Endodermal cell (in vitro differentiated cells): ENCODE measurements at regions not wholly inside any gene's neighbourhood (a gene's known extent, or its start where the extent isn't known, plus 50 kb on each side); places are given as distances from the start of the nearest gene placed in this dataset.
A peak's percentile ranks its signal among the peaks of the same experiment; 100 is the strongest.

Experiments
- DNase-seq: peaks from one replicate; pipeline ENCODE4 v3.0.0-alpha.2; 2017
- H3K27ac ChIP-seq: 2 replicates; pipeline ENCODE4 v1.5.1; 2013; ENCODE audit warnings: mild to moderate bottlenecking, low read depth, low read length, moderate library complexity
- H3K27me3 ChIP-seq: 2 replicates; pipeline ENCODE4 v1.6.1; 2013; ENCODE audit warnings: mild to moderate bottlenecking, low read length, moderate library complexity; ENCODE audit not compliant: insufficient read depth, control insufficient read depth, poor library complexity, severe bottlenecking
- H3K36me3 ChIP-seq: 2 replicates; pipeline ENCODE4 v1.7.0; 2013; ENCODE audit warnings: mild to moderate bottlenecking, low read length, moderate library complexity; ENCODE audit not compliant: control insufficient read depth, insufficient read depth
- H3K4me1 ChIP-seq: one replicate; pipeline ENCODE4 v1.7.0; 2013; ENCODE audit warnings: low read length; ENCODE audit not compliant: control insufficient read depth, insufficient read depth
- H3K4me3 ChIP-seq: 2 replicates; pipeline ENCODE4 v1.5.1; 2013; ENCODE audit warnings: mild to moderate bottlenecking, low read length, moderate library complexity
- H3K9ac ChIP-seq: 2 replicates; pipeline ENCODE4 v1.6.1; 2013; ENCODE audit warnings: mild to moderate bottlenecking, low read length, moderate library complexity; ENCODE audit not compliant: poor library complexity, severe bottlenecking; ENCODE audit errors: extremely low read depth
- H3K9me3 ChIP-seq: 2 replicates; pipeline ENCODE4 v1.6.1; 2013; ENCODE audit warnings: mild to moderate bottlenecking, low read length, moderate library complexity; ENCODE audit not compliant: control insufficient read depth
- H3K27ac Mint-ChIP-seq: 2 replicates; pipeline ENCODE4 v1.8.0; 2020; ENCODE audit warnings: mixed read lengths
- H3K27me3 Mint-ChIP-seq: 2 replicates; pipeline ENCODE4 v1.8.0; 2021; ENCODE audit warnings: mild to moderate bottlenecking, mixed read lengths; ENCODE audit not compliant: insufficient read depth
- H3K36me3 Mint-ChIP-seq: 2 replicates; pipeline ENCODE4 v1.8.0; 2020; ENCODE audit warnings: low read depth, mixed read lengths
- H3K4me1 Mint-ChIP-seq: 2 replicates; pipeline ENCODE4 v1.8.0; 2020; ENCODE audit warnings: mixed read lengths
- H3K4me3 Mint-ChIP-seq: 2 replicates; pipeline ENCODE4 v1.8.0; 2020; ENCODE audit warnings: mild to moderate bottlenecking, moderate library complexity, mixed read lengths
- H3K9me3 Mint-ChIP-seq: 2 replicates; pipeline ENCODE4 v1.8.0; 2020; ENCODE audit warnings: mild to moderate bottlenecking, mixed read lengths
- CTCF ChIP-seq: fragments of 200-600 bp; sonication (generic); conservative IDR thresholded peaks from 2 replicates; pipeline ENCODE4 v1.5.0; 2021; ENCODE audit warnings: antibody characterized with exemption, mild to moderate bottlenecking
- WGBS, 2 experiments: methylation state at CpG; one replicate each; pipeline versions ENCODE4 v1.1.5 to v1.1.7; 2013; ENCODE audit warnings: missing lambda C conversion rate in 2 of 2, mixed read lengths in 1 of 2; ENCODE audit not compliant: insufficient coverage in 1 of 2, insufficient read length in 1 of 2; 5-methylcytosine and 5-hydroxymethylcytosine counted together

DNA sequence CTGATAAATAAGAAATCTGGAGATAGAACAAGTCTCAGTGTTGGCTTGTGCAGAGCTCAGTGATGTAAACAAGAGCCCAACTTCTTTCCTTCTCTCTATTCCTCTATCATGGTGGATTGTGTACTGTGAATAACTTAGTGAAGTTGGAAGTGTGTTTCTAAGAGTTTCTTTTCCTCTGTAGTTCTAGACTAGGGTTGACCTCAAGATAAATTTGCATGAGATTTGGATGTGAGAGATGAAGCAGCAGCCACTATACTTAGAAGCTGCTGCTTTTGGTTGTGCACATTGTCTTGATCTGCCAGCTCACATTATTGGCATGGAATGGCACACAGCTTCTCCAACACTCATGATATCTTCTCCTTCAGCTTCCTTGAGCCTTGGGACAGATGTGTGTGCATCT lies 198.9 kb upstream of the ZP4 start:
- no peaks in the 10 kb centered on the region for H3K27me3 Mint-ChIP-seq
- no peak overlapping the region for H3K27ac ChIP-seq
- H3K9me3 ChIP-seq: no peaks in the 10 kb centered on the region
- H3K4me3 Mint-ChIP-seq: no peak overlapping the region
- no peaks in the 10 kb centered on the region for H3K4me1 Mint-ChIP-seq
- no peak overlapping the region for H3K4me3 ChIP-seq
- H3K36me3 ChIP-seq: no peaks in the 10 kb centered on the region
- H3K4me1 ChIP-seq: no peaks in the 10 kb centered on the region
- H3K36me3 Mint-ChIP-seq: no peaks in the 10 kb centered on the region
- H3K27me3 ChIP-seq: no peaks in the 10 kb centered on the region
- no peak for DNase-seq
- H3K27ac Mint-ChIP-seq: no peak overlapping the region
- H3K9ac ChIP-seq: no peak overlapping the region
- H3K9me3 Mint-ChIP-seq: no peaks in the 10 kb centered on the region
- TF ChIP-seq CTCF: no peak

DNA sequence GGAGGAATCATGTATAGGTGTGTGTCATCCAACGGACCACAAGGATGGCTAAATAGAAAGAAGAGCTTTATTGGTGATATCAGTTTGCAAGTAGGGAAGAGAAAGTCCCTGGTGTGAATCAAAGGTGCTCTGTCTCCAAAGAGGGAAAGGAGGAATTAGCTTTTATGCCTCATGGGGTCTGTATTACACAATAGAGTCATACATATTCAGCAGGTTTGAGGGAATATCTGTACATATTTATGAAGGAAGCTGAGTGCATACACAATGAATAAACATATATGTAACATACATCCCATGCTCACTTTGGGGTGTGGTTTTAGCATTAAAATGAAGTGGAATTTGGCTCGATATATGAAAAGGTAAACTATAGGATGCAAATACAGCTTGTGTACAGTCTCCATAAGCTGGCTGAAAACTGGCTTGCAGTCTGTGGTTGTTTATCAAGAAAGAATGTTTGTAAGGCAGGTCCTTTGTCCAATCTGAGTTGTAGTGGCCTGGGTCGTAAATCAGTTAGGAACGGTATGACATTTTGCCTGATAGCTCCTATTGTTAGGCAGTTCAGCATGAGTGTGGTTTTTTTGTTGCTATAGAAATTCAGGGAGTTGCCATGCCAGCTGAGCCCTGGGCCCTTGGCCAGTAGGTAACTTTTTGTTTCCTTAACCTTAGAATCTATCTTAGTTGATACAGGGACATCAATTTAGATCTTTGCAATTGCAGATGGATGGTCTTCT lies 198.0 kb upstream of the ZP4 start:
- WGBS, 2 experiments: 88 to 91% methylated on average over 1 to 4 of the region's 4 CpGs
- H3K27me3 Mint-ChIP-seq: no peaks in the 10 kb centered on the region
- Histone ChIP-seq H3K4me1 (no peaks in the 10 kb centered on the region), H3K9me3 (no peaks in the 10 kb centered on the region), H3K4me3 (no peak overlapping the region), H3K27ac (peak overlapping the region; percentile 90), H3K27me3 (no peaks in the 10 kb centered on the region), H3K36me3 (no peaks in the 10 kb centered on the region), H3K9ac (no peak overlapping the region)
- no peaks in the 10 kb centered on the region for H3K9me3 Mint-ChIP-seq
- no peaks in the 10 kb centered on the region for H3K36me3 Mint-ChIP-seq
- H3K27ac Mint-ChIP-seq: no peak overlapping the region
- H3K4me3 Mint-ChIP-seq: no peak overlapping the region
- H3K4me1 Mint-ChIP-seq: no peaks in the 10 kb centered on the region
- no peak for TF ChIP-seq CTCF
- no peak for DNase-seq

GRCh38 chr1:238073991-238074390 lies 183.3 kb upstream of the ZP4 start:
- DNase-seq: no peak
- Histone ChIP-seq H3K27ac (no peak overlapping the region), H3K4me3 (no peak overlapping the region), H3K36me3 (no peaks in the 10 kb centered on the region), H3K27me3 (no peaks in the 10 kb centered on the region), H3K4me1 (no peaks in the 10 kb centered on the region), H3K9ac (no peak overlapping the region), H3K9me3 (no peaks in the 10 kb centered on the region)
- Mint-ChIP-seq H3K27ac (no peak overlapping the region), H3K4me3 (no peak overlapping the region), H3K36me3 (no peaks in the 10 kb centered on the region), H3K9me3 (peaks cover 8% of the 10 kb centered on the region), H3K27me3 (no peaks in the 10 kb centered on the region), H3K4me1 (no peaks in the 10 kb centered on the region)
- 91% methylated on average over 1 of the region's 1 CpG; no CpG with 5 or more reads in 1 of the 2 experiments for WGBS, 2 experiments
- TF ChIP-seq CTCF: no peak
